PC-3 (cell line): ENCODE measurements at regions not wholly inside any gene's neighbourhood (a gene's known extent, or its start where the extent isn't known, plus 50 kb on each side); places are given as distances from the start of the nearest gene placed in this dataset.

Experiments used
- ATAC-seq: fragments of 200-7000 bp; cut with Tn5 transposase; 2 replicates; pipeline ENCODE4 v1.9.1; 2020; ENCODE audit warnings: mild to moderate bottlenecking, moderate library complexity
- BruUV-seq: library from RNA; stranded (reverse); fragments of 400-500 nt; replicated peaks from 2 replicates; lab custom pipeline; 2021; lab: Mats Ljungman, UMichigan
- CTCF ChIA-PET: fragments of 300-600 bp; sonication (Branson Sonifier 250); formaldehyde crosslinking; loops from one replicate; lab custom pipeline; 2022; ENCODE audit warnings: antibody characterized with exemption; lab: Charles Lee
- POLR2A ChIA-PET: fragments of 300-600 bp; sonication (Branson Sonifier 250); formaldehyde crosslinking; loops from one replicate; lab custom pipeline; 2022; ENCODE audit warnings: antibody characterized with exemption; ENCODE audit not compliant: unreplicated experiment; lab: Charles Lee
- DNase-seq: peaks from one replicate; pipeline ENCODE4 v3.0.0-alpha.2; 2015
- H2AFZ ChIP-seq: fragments of 300-600 bp; sonication (generic); 2 replicates; pipeline ENCODE4 v1.6.0; 2016; ENCODE audit warnings: antibody characterized with exemption, low read length
- H3F3A ChIP-seq: fragments of 300-600 bp; sonication (generic); one replicate; pipeline ENCODE4 v1.6.0; 2017; ENCODE audit warnings: antibody characterized with exemption, low read length, control low read depth, mild to moderate bottlenecking; ENCODE audit not compliant: unreplicated experiment
- H3K27ac ChIP-seq: fragments of 300-600 bp; sonication (generic); 2 replicates; pipeline ENCODE4 v1.5.1; 2016; ENCODE audit warnings: mild to moderate bottlenecking, low read length
- H3K27me3 ChIP-seq: fragments of 300-600 bp; sonication (generic); 2 replicates; pipeline ENCODE4 v1.6.1; 2016; ENCODE audit warnings: low read length, mixed read lengths
- H3K36me3 ChIP-seq: fragments of 300-600 bp; sonication (generic); 2 replicates; pipeline ENCODE4 v1.6.1; 2016; ENCODE audit warnings: low read depth, mixed run types, low read length, mixed read lengths
- H3K4me1 ChIP-seq: fragments of 300-600 bp; sonication (generic); 2 replicates; pipeline ENCODE4 v1.5.1; 2016; ENCODE audit warnings: low read length; ENCODE audit not compliant: insufficient read depth
- H3K4me2 ChIP-seq: fragments of 300-600 bp; sonication (generic); 2 replicates; pipeline ENCODE4 v1.6.0; 2016; ENCODE audit warnings: low read length
- H3K4me3 ChIP-seq: fragments of 300-600 bp; sonication (generic); 2 replicates; pipeline ENCODE4 v1.5.1; 2016; ENCODE audit warnings: mild to moderate bottlenecking, low read length, mixed read lengths
- H3K79me2 ChIP-seq: fragments of 300-600 bp; sonication (generic); 2 replicates; pipeline ENCODE4 v1.6.1; 2017; ENCODE audit warnings: low read length, mixed read lengths
- H3K9ac ChIP-seq: fragments of 300-600 bp; sonication (generic); 2 replicates; pipeline ENCODE4 v1.6.0; 2016; ENCODE audit warnings: mild to moderate bottlenecking, low read length
- H3K9me2 ChIP-seq: fragments of 300-600 bp; sonication (generic); replicated peaks from 2 replicates; pipeline ENCODE4 v1.6.1; 2016; ENCODE audit warnings: mixed run types, low read length, mixed read lengths
- H3K9me3 ChIP-seq: fragments of 300-600 bp; sonication (generic); 2 replicates; pipeline ENCODE4 v1.6.1; 2016; ENCODE audit warnings: low read length, mixed read lengths
- H4K20me1 ChIP-seq: fragments of 300-600 bp; sonication (generic); 2 replicates; pipeline ENCODE4 v1.6.1; 2016; ENCODE audit warnings: low read length, mixed read lengths
- CTCF ChIP-seq: fragments of 300-600 bp; sonication (generic); conservative IDR thresholded peaks from 2 replicates; pipeline ENCODE4 v1.5.1; 2017; ENCODE audit warnings: antibody characterized with exemption, low read depth, mild to moderate bottlenecking, low read length
- EZH2 ChIP-seq: fragments of 300-600 bp; sonication (generic); IDR thresholded peaks from one replicate; pipeline ENCODE4 v1.6.1; 2017; ENCODE audit warnings: antibody characterized with exemption, mild to moderate bottlenecking, low read length; ENCODE audit not compliant: unreplicated experiment
- EZH2phosphoT487 ChIP-seq: fragments of 300-600 bp; sonication (generic); IDR thresholded peaks from 2 replicates; pipeline ENCODE4 v1.6.1; 2018; ENCODE audit warnings: mild to moderate bottlenecking, antibody characterized with exemption, low read length, borderline replicate concordance
- intact Hi-C: fragments of 100-400 bp; cut with micrococcal nuclease; formaldehyde crosslinking; loops from 2 replicates; pipeline ENCODE4 v1.9.0; 2023

- no peaks in the 10 kb centered on the region for H3K36me3 ChIP-seq
- no peak for DNase-seq
- H3K4me3 ChIP-seq, result no peak overlapping the region
- H3K4me1 ChIP-seq, result no peaks in the 10 kb centered on the region
- no peaks in the 10 kb centered on the region for H3F3A ChIP-seq
- no peaks in the 10 kb centered on the region for H3K9me2 ChIP-seq
- no peaks in the 10 kb centered on the region for H3K79me2 ChIP-seq
- no peak overlapping the region for H3K27ac ChIP-seq
- ATAC-seq, result no peak
- no peak overlapping the region for H2AFZ ChIP-seq
- ChIA-PET POLR2A (no interaction called here), CTCF (no interaction called here)
- no TSS peak for BruUV-seq
- H3K9me3 ChIP-seq, result no peaks in the 10 kb centered on the region
- TF ChIP-seq EZH2, result no peak
- TF ChIP-seq CTCF, result no peak
- no peak for TF ChIP-seq EZH2phosphoT487
- H3K4me2 ChIP-seq, result no peak overlapping the region
- no peaks in the 10 kb centered on the region for H4K20me1 ChIP-seq
- H3K9ac ChIP-seq, result no peak overlapping the region
- H3K27me3 ChIP-seq, result no peaks in the 10 kb centered on the region
- intact Hi-C loops, result no loop called here
Measured at GRCh38 chr3:163450698-163451097, 1627.6 kb downstream of the SI start.

GRCh38 chr3:163438760-163439159 lies 1639.5 kb downstream of the SI start:
- no peaks in the 10 kb centered on the region for H3K27me3 ChIP-seq
- DNase-seq (no peak), ATAC-seq (no peak)
- POLR2A ChIA-PET, result no interaction called here
- H3K36me3 ChIP-seq, result no peaks in the 10 kb centered on the region
- H3K4me1 ChIP-seq, result no peaks in the 10 kb centered on the region
- no peak overlapping the region for H3K27ac ChIP-seq
- intact Hi-C loops, result no loop called here
- no peaks in the 10 kb centered on the region for H3K9me3 ChIP-seq
- no peak overlapping the region for H3K4me3 ChIP-seq
- no peaks in the 10 kb centered on the region for H3F3A ChIP-seq
- H4K20me1 ChIP-seq, result no peaks in the 10 kb centered on the region
- no peak overlapping the region for H3K9ac ChIP-seq
- TF ChIP-seq CTCF (no peak), EZH2 (no peak)
- H3K9me2 ChIP-seq, result no peaks in the 10 kb centered on the region
- CTCF ChIA-PET, result no interaction called here
- BruUV-seq, result no TSS peak
- H2AFZ ChIP-seq, result no peak overlapping the region
- no peak overlapping the region for H3K4me2 ChIP-seq
- H3K79me2 ChIP-seq, result no peaks in the 10 kb centered on the region

GRCh38 chr3:163422671-163423070 lies 1655.6 kb downstream of the SI start:
- intact Hi-C loops, result no loop called here
- no peak overlapping the region for H3K4me2 ChIP-seq
- BruUV-seq, result no TSS peak

More at GRCh38 chr3:163422671-163423070, 1655.6 kb downstream of the SI start:
- Histone ChIP-seq H4K20me1 (no peaks in the 10 kb centered on the region), H3K4me3 (no peak overlapping the region), H3K79me2 (no peaks in the 10 kb centered on the region), H3K4me1 (no peaks in the 10 kb centered on the region), H2AFZ (no peak overlapping the region), H3K9ac (no peak overlapping the region), H3K9me3 (no peaks in the 10 kb centered on the region), H3K27me3 (no peaks in the 10 kb centered on the region), H3K27ac (no peak overlapping the region), H3F3A (no peaks in the 10 kb centered on the region), H3K36me3 (no peaks in the 10 kb centered on the region), H3K9me2 (no peaks in the 10 kb centered on the region)
- ChIA-PET CTCF (no interaction called here), POLR2A (no interaction called here)
- ATAC-seq (no peak), DNase-seq (no peak)
- no peak for TF ChIP-seq EZH2
- TF ChIP-seq CTCF, result no peak
- no peak for TF ChIP-seq EZH2phosphoT487
